CD8-positive, alpha-beta memory T cell (primary cell): ENCODE measurements at regions not wholly inside any gene's neighbourhood (a gene's known extent, or its start where the extent isn't known, plus 50 kb on each side); places are given as distances from the start of the nearest gene placed in this dataset.
A peak's percentile ranks its signal among the peaks of the same experiment; 100 is the strongest.

ENCODE experiments used
- CTCF ChIA-PET: fragments of 350-600 bp; sonication (Branson Sonifier 250); formaldehyde crosslinking; loops from one replicate; lab custom pipeline; 2021; ENCODE audit warnings: antibody characterized with exemption; lab: Charles Lee
- POLR2A ChIA-PET: fragments of 350-600 bp; sonication (Branson Sonifier 250); formaldehyde crosslinking; loops from one replicate; lab custom pipeline; 2021; ENCODE audit warnings: antibody characterized with exemption; lab: Charles Lee
- DNase-seq, 5 donors: peaks; one replicate each; pipeline versions ENCODE4 v3.0.0 to v3.0.0-alpha.2; 2020 to 2022; ENCODE audit warnings: mixed read lengths in 1 of 5
- H3K27ac ChIP-seq: one replicate; pipeline ENCODE4 v1.7.0; 2013; ENCODE audit warnings: low read depth, mild to moderate bottlenecking, low read length, moderate library complexity
- H3K27me3 ChIP-seq: 2 replicates; pipeline ENCODE4 v1.7.0; 2013; ENCODE audit warnings: low read length, mild to moderate bottlenecking; ENCODE audit not compliant: insufficient read depth, poor library complexity, severe bottlenecking
- H3K36me3 ChIP-seq: 2 replicates; pipeline ENCODE4 v1.7.0; 2013; ENCODE audit warnings: mild to moderate bottlenecking, low read length, moderate library complexity; ENCODE audit not compliant: insufficient read depth
- H3K4me1 ChIP-seq: 2 replicates; pipeline ENCODE4 v1.7.0; 2013; ENCODE audit warnings: mild to moderate bottlenecking, low read length, moderate library complexity; ENCODE audit not compliant: insufficient read depth
- H3K4me3 ChIP-seq: 2 replicates; pipeline ENCODE4 v1.7.0; 2013; ENCODE audit warnings: mild to moderate bottlenecking, low read length
- H3K9me3 ChIP-seq: 2 replicates; pipeline ENCODE4 v1.7.0; 2013; ENCODE audit warnings: mild to moderate bottlenecking, low read length
- H3K27ac Mint-ChIP-seq, 8 donors: one replicate each; pipeline ENCODE4 v1.8.0; 2020 to 2021; ENCODE audit warnings: mixed read lengths in 8 of 8, mild to moderate bottlenecking in 6 of 8, inconsistent platforms in 3 of 8, moderate library complexity in 3 of 8
- H3K27me3 Mint-ChIP-seq, 2 donors: one replicate each; pipeline ENCODE4 v1.8.0; 2020 to 2021; ENCODE audit warnings: mixed read lengths in 2 of 2, mild to moderate bottlenecking in 1 of 2, moderate library complexity in 1 of 2
- H3K36me3 Mint-ChIP-seq, 3 donors: one replicate each; pipeline ENCODE4 v1.8.0; 2020 to 2021; ENCODE audit warnings: mixed read lengths in 3 of 3, inconsistent platforms in 1 of 3, mild to moderate bottlenecking in 1 of 3
- H3K4me1 Mint-ChIP-seq, 3 donors: one replicate each; pipeline ENCODE4 v1.8.0; 2020 to 2021; ENCODE audit warnings: mixed read lengths in 3 of 3, inconsistent platforms in 1 of 3, mild to moderate bottlenecking in 1 of 3
- H3K4me3 Mint-ChIP-seq, 7 donors: one replicate each; pipeline ENCODE4 v1.8.0; 2020 to 2021; ENCODE audit warnings: mixed read lengths in 7 of 7, mild to moderate bottlenecking in 6 of 7, moderate library complexity in 4 of 7, inconsistent platforms in 2 of 7
- H3K9me3 Mint-ChIP-seq, 5 donors: one replicate each; pipeline ENCODE4 v1.8.0; 2020 to 2022; ENCODE audit warnings: mixed read lengths in 5 of 5, mild to moderate bottlenecking in 3 of 5, moderate library complexity in 2 of 5, inconsistent platforms in 1 of 5

GRCh38 chr18:45435810-45436209 is 179.5 kb upstream of the SLC14A2 start:
- ChIA-PET POLR2A (no interaction called here), CTCF (no interaction called here)
- Histone ChIP-seq H3K27ac (no peak overlapping the region), H3K36me3 (no peaks in the 10 kb centered on the region), H3K27me3 (no peaks in the 10 kb centered on the region), H3K9me3 (no peaks in the 10 kb centered on the region), H3K4me3 (no peak overlapping the region), H3K4me1 (no peaks in the 10 kb centered on the region)
- Mint-ChIP-seq H3K36me3 (no peaks in the 10 kb centered on the region), H3K9me3 (no peaks in the 10 kb centered on the region), H3K27me3 (peaks cover 3 to 7% of the 10 kb centered on the region in 2 donors), H3K4me3 (no peak overlapping the region), H3K27ac (no peak overlapping the region), H3K4me1 (no peaks in the 10 kb centered on the region)
- DNase-seq: no peak

DNA sequence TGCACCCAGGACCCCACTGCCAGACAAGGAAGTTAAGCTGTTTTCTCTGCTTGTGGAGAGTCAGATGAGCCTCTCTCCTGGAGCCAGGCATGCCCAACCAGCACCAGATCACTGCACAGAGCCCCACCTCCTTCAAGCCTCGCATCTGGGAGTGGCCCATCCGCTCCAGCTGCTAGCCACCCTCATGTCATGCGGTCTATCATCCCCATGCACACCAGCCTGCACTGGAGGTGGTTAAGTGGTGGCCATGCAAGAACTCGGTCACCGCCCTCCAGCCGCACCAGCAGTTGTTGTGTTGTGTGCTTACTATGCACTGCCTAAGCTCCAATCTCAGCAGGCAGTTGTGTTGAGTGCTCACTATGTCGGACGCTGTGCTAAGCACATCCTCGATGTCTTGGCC is 177.9 kb upstream of the SLC14A2 start:
- ChIA-PET POLR2A (no interaction called here), CTCF (no interaction called here)
- no peak overlapping the region for H3K4me3 ChIP-seq
- Mint-ChIP-seq H3K27me3 (peaks cover 8 to 13% of the 10 kb centered on the region in 2 donors), H3K36me3 (no peaks in the 10 kb centered on the region), H3K27ac (no peak overlapping the region), H3K9me3 (no peaks in the 10 kb centered on the region), H3K4me3 (no peak overlapping the region), H3K4me1 (no peaks in the 10 kb centered on the region)
- H3K9me3 ChIP-seq: no peaks in the 10 kb centered on the region
- no peaks in the 10 kb centered on the region for H3K4me1 ChIP-seq
- no peak overlapping the region for H3K27ac ChIP-seq
- DNase-seq: peak in 1 of 5 donors; percentile 1
- no peaks in the 10 kb centered on the region for H3K27me3 ChIP-seq
- no peaks in the 10 kb centered on the region for H3K36me3 ChIP-seq

GRCh38 chr18:45439851-45440645 is 175.2 kb upstream of the SLC14A2 start:
- no peaks in the 10 kb centered on the region for H3K36me3 ChIP-seq
- ChIA-PET CTCF (no interaction called here), POLR2A (no interaction called here)
- H3K27ac ChIP-seq: no peak overlapping the region
- no peak for DNase-seq
- H3K4me1 Mint-ChIP-seq: no peaks in the 10 kb centered on the region
- H3K4me3 ChIP-seq: no peak overlapping the region
- H3K27me3 Mint-ChIP-seq: peaks cover 9 to 20% of the 10 kb centered on the region in 2 donors
- no peaks in the 10 kb centered on the region for H3K9me3 ChIP-seq
- H3K36me3 Mint-ChIP-seq: no peaks in the 10 kb centered on the region
- H3K9me3 Mint-ChIP-seq: no peaks in the 10 kb centered on the region
- H3K27me3 ChIP-seq: no peaks in the 10 kb centered on the region
- H3K4me1 ChIP-seq: no peaks in the 10 kb centered on the region
- H3K27ac Mint-ChIP-seq: peak overlapping the region in 1 of 8 donors; percentile 35
- H3K4me3 Mint-ChIP-seq: no peak overlapping the region

DNA sequence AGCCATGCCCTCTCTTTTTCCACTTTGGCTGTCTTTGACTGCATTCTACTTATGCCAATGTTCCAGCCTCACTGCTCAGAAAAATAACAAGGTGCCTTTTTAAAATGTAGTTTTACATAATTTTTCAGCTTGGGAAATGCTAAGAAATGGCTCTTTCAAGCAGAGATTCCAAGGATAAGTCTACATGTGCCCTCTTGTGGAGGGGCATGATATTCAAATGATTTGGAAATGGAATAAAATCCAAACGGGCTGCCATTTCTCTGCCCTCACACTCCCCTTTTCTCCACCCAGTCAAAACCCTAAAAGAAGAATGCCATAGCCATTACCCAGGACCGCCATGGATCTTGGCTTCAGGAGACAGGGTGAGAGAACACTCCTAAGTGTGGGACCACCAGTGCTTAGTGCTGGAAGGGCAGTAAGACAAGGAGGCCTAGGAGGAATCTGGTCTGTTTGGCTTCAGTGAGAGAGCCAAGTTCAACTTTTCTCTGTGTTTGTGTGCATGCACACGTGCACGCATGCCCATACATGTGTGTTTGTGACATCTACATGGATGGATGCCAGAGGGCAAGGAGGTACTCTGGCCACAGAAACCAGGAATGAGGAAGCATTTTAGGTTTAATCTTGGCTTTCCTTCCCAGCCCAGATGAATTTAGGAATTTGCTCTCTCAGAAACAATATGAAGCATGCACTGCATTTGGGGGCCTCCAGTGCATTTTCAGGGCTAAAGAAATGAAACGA is 174.0 kb upstream of the SLC14A2 start:
- H3K36me3 ChIP-seq: no peaks in the 10 kb centered on the region
- Mint-ChIP-seq H3K4me3 (no peak overlapping the region), H3K27ac (no peak overlapping the region), H3K36me3 (no peaks in the 10 kb centered on the region), H3K27me3 (peaks cover 13 to 24% of the 10 kb centered on the region in 2 donors), H3K9me3 (no peaks in the 10 kb centered on the region), H3K4me1 (no peaks in the 10 kb centered on the region)
- H3K4me1 ChIP-seq: no peaks in the 10 kb centered on the region
- no peak for DNase-seq
- no peaks in the 10 kb centered on the region for H3K27me3 ChIP-seq
- no peak overlapping the region for H3K4me3 ChIP-seq
- H3K9me3 ChIP-seq: no peaks in the 10 kb centered on the region
- CTCF ChIA-PET: no interaction called here
- no peak overlapping the region for H3K27ac ChIP-seq
- POLR2A ChIA-PET: no interaction called here

DNA sequence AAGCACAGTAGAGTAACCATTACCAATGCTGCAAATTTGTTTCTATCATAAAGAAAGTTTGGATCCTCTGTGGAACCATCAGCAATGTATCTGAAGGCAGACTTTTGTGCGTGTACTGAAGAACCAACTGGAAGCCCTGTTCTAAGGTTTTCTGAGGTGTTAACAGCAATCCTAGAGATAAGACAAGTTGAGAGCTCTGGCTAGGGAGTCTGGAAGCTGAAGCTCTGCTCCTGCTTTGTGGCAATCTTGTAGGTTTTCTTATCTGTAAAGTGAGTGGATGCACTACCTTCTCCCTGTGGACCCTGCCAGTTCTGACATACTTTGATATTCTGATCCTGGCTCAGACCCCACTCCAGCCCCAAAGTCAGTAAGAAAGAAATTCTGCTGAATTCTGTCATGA is 171.2 kb upstream of the SLC14A2 start:
- Histone ChIP-seq H3K27ac (no peak overlapping the region), H3K27me3 (no peaks in the 10 kb centered on the region), H3K4me1 (no peaks in the 10 kb centered on the region), H3K4me3 (no peak overlapping the region), H3K9me3 (no peaks in the 10 kb centered on the region), H3K36me3 (no peaks in the 10 kb centered on the region)
- peaks cover 9 to 27% of the 10 kb centered on the region in 2 donors for H3K27me3 Mint-ChIP-seq
- ChIA-PET POLR2A (no interaction called here), CTCF (no interaction called here)
- no peak overlapping the region for H3K27ac Mint-ChIP-seq
- H3K4me3 Mint-ChIP-seq: no peak overlapping the region
- no peak for DNase-seq
- no peaks in the 10 kb centered on the region for H3K9me3 Mint-ChIP-seq
- no peaks in the 10 kb centered on the region for H3K36me3 Mint-ChIP-seq
- no peaks in the 10 kb centered on the region for H3K4me1 Mint-ChIP-seq

- no peaks in the 10 kb centered on the region for H3K9me3 ChIP-seq
- no peaks in the 10 kb centered on the region for H3K27me3 ChIP-seq
- no peak overlapping the region for H3K27ac ChIP-seq
- POLR2A ChIA-PET: no interaction called here
- Mint-ChIP-seq H3K36me3 (no peaks in the 10 kb centered on the region), H3K4me1 (no peaks in the 10 kb centered on the region), H3K27ac (no peak overlapping the region), H3K4me3 (no peak overlapping the region), H3K9me3 (no peaks in the 10 kb centered on the region), H3K27me3 (peaks cover 5 to 14% of the 10 kb centered on the region in 2 donors)
- CTCF ChIA-PET: no interaction called here
- DNase-seq: no peak
- no peaks in the 10 kb centered on the region for H3K4me1 ChIP-seq
- H3K36me3 ChIP-seq: no peaks in the 10 kb centered on the region
- no peak overlapping the region for H3K4me3 ChIP-seq
These were observed 167.7 kb upstream of the SLC14A2 start for GRCh38 chr18:45447355-45448265.

DNA sequence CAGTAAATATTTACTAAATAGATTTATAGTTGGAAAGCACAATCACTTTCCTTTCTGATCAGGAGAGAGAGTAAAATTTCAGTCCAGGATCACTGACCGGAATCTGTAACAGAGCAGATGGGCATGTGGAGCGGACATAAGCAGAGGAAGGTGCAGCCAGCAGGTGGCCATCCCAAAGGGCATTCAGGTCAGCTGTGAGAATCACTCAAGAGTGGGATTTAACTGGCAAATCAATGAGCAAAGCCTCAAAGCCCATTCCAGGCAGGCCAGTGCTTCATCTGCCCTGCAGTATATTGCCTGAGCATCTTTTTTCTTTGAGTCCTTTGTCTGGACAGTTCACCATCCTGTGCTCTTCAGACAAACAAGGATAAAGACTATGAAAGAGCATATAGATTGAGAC is 166.4 kb upstream of the SLC14A2 start:
- Mint-ChIP-seq H3K4me3 (no peak overlapping the region), H3K4me1 (no peaks in the 10 kb centered on the region), H3K27ac (no peak overlapping the region), H3K9me3 (no peaks in the 10 kb centered on the region), H3K36me3 (no peaks in the 10 kb centered on the region), H3K27me3 (peaks cover 5 to 14% of the 10 kb centered on the region in 2 donors)
- H3K27me3 ChIP-seq: no peaks in the 10 kb centered on the region
- H3K4me1 ChIP-seq: no peaks in the 10 kb centered on the region
- H3K4me3 ChIP-seq: no peak overlapping the region
- H3K27ac ChIP-seq: no peak overlapping the region
- H3K9me3 ChIP-seq: no peaks in the 10 kb centered on the region
- H3K36me3 ChIP-seq: no peaks in the 10 kb centered on the region
- ChIA-PET POLR2A (no interaction called here), CTCF (no interaction called here)
- no peak for DNase-seq
